AG04450 (cell line): ENCODE measurements at regions not wholly inside any gene's neighbourhood (a gene's known extent, or its start where the extent isn't known, plus 50 kb on each side); places are given as distances from the start of the nearest gene placed in this dataset.

Experiments
- CTCF ChIA-PET: fragments of 300-600, 350-600 bp; formaldehyde crosslinking; extraction: SDS; loops from one replicate; lab custom pipeline; 2022; ENCODE audit warnings: antibody characterized with exemption, inconsistent platforms; lab: Charles Lee
- POLR2A ChIA-PET: fragments of 350-600 bp; formaldehyde crosslinking; extraction: SDS; loops from one replicate; lab custom pipeline; 2021; ENCODE audit warnings: antibody characterized with exemption, inconsistent platforms; lab: Yijun Ruan, JAX
- DNase-seq: peaks from one replicate; pipeline ENCODE4 v3.0.0-alpha.2; 2011; ENCODE audit warnings: low read depth, low spot score
- H3K27ac ChIP-seq: one replicate; pipeline ENCODE4 v1.5.1; 2012; ENCODE audit warnings: low read depth, low read length, control low read depth
- H3K27me3 ChIP-seq: one replicate; pipeline ENCODE4 v1.6.0; 2012; ENCODE audit warnings: low read length; ENCODE audit not compliant: control insufficient read depth, insufficient read depth
- H3K4me3 ChIP-seq: 2 replicates; pipeline ENCODE4 v1.5.1; 2011; ENCODE audit warnings: mild to moderate bottlenecking, low read depth, low read length, control low read depth
- H3K9me3 ChIP-seq: 2 replicates; pipeline ENCODE4 v1.5.1; 2012; ENCODE audit warnings: low read length; ENCODE audit not compliant: control insufficient read depth, insufficient read depth
- CTCF ChIP-seq: IDR thresholded peaks from 2 replicates; pipeline ENCODE4 v1.5.1; 2011; ENCODE audit warnings: low read depth, low read length, control low read depth, inconsistent platforms

GRCh38 chr6:168828800-168829199, 387.8 kb downstream of the SMOC2 start:
- TF ChIP-seq CTCF, result no peak
- Histone ChIP-seq H3K4me3 (no peak overlapping the region), H3K27ac (no peak overlapping the region), H3K9me3 (peaks cover 32% of the 10 kb centered on the region), H3K27me3 (no peaks in the 10 kb centered on the region)
- no peak for DNase-seq
- CTCF ChIA-PET, result no interaction called here
- POLR2A ChIA-PET, result no interaction called here

GRCh38 chr6:168828035-168828434, 387.1 kb downstream of the SMOC2 start:
- no peak for DNase-seq
- H3K9me3 ChIP-seq, result peaks cover 37% of the 10 kb centered on the region
- CTCF ChIA-PET, result no interaction called here
- no peak for TF ChIP-seq CTCF
- H3K27me3 ChIP-seq, result no peaks in the 10 kb centered on the region
- no peak overlapping the region for H3K27ac ChIP-seq
- no peak overlapping the region for H3K4me3 ChIP-seq
- POLR2A ChIA-PET, result no interaction called here

- POLR2A ChIA-PET, result no interaction called here
- no peak overlapping the region for H3K27ac ChIP-seq
- TF ChIP-seq CTCF, result no peak
- H3K9me3 ChIP-seq, result peaks cover 39% of the 10 kb centered on the region
- no peaks in the 10 kb centered on the region for H3K27me3 ChIP-seq
- DNase-seq, result no peak
- no peak overlapping the region for H3K4me3 ChIP-seq
- CTCF ChIA-PET, result no interaction called here
Observed at GRCh38 chr6:168827586-168827871, 386.5 kb downstream of the SMOC2 start.

GRCh38 chr6:168826726-168827585, 386.0 kb downstream of the SMOC2 start:
- ChIA-PET CTCF (no interaction called here), POLR2A (no interaction called here)
- peaks cover 44% of the 10 kb centered on the region for H3K9me3 ChIP-seq
- no peak for TF ChIP-seq CTCF
- H3K27me3 ChIP-seq, result no peaks in the 10 kb centered on the region
- no peak overlapping the region for H3K27ac ChIP-seq
- no peak overlapping the region for H3K4me3 ChIP-seq
- no peak for DNase-seq

- CTCF ChIA-PET, result no interaction called here
- H3K4me3 ChIP-seq, result no peak overlapping the region
- no peaks in the 10 kb centered on the region for H3K27me3 ChIP-seq
- H3K9me3 ChIP-seq, result peaks cover 51% of the 10 kb centered on the region
- H3K27ac ChIP-seq, result no peak overlapping the region
- POLR2A ChIA-PET, result no interaction called here
- TF ChIP-seq CTCF, result no peak
- DNase-seq, result no peak
Observed at GRCh38 chr6:168826078-168826390, 385.1 kb downstream of the SMOC2 start.
